Nephron progenitor cell (in vitro differentiated cells): ENCODE measurements at regions not wholly inside any gene's neighbourhood (a gene's known extent, or its start where the extent isn't known, plus 50 kb on each side); places are given as distances from the start of the nearest gene placed in this dataset.

Experiments used
- DNase-seq: peaks from one replicate; pipeline ENCODE4 v3.0.0; 2021
- H3K27ac Mint-ChIP-seq: 2 replicates; pipeline ENCODE4 v1.8.0; 2021; ENCODE audit warnings: mild to moderate bottlenecking, moderate library complexity, mixed read lengths
- H3K27me3 Mint-ChIP-seq: 2 replicates; pipeline ENCODE4 v1.8.0; 2021; ENCODE audit warnings: mild to moderate bottlenecking, low read depth, mixed read lengths; ENCODE audit not compliant: poor library complexity
- H3K36me3 Mint-ChIP-seq: 2 replicates; pipeline ENCODE4 v1.8.0; 2021; ENCODE audit warnings: low read depth, mixed read lengths
- H3K4me1 Mint-ChIP-seq: 2 replicates; pipeline ENCODE4 v1.8.0; 2021; ENCODE audit warnings: mixed read lengths
- H3K4me3 Mint-ChIP-seq: 2 replicates; pipeline ENCODE4 v1.8.0; 2021; ENCODE audit warnings: mild to moderate bottlenecking, moderate library complexity, mixed read lengths
- H3K9me3 Mint-ChIP-seq: 2 replicates; pipeline ENCODE4 v1.8.0; 2021; ENCODE audit warnings: mild to moderate bottlenecking, moderate library complexity, mixed read lengths
- CTCF ChIP-seq: fragments of 200-600 bp; sonication (generic); IDR thresholded peaks from 2 replicates; pipeline ENCODE4 v1.5.0; 2021; ENCODE audit warnings: antibody characterized with exemption

DNA sequence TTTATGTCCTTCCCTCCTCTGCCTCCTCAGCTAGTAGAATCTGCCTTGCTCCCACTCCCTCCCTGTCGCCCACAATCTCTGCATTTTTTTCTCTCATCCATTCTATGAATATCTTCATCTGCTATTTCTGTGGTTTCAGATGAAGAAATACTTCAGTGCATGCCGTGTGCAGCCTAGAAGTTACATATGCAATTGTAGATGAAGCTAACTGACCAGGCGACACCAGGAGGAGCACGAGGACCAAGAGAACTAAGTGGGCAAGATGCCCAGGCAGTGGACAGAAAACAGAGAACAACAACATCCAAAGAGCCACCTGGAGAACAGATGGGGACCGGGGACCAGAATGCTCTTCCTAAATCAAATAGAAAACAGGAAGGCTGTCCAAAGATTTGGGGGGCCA, 121.4 kb upstream of the ATP11B start:
- no peaks in the 10 kb centered on the region for H3K36me3 Mint-ChIP-seq
- no peak overlapping the region for H3K27ac Mint-ChIP-seq
- H3K4me3 Mint-ChIP-seq = no peak overlapping the region
- DNase-seq = no peak
- peaks cover 8% of the 10 kb centered on the region for H3K4me1 Mint-ChIP-seq
- peaks cover 4% of the 10 kb centered on the region for H3K9me3 Mint-ChIP-seq
- no peak for TF ChIP-seq CTCF
- H3K27me3 Mint-ChIP-seq = peaks cover 5% of the 10 kb centered on the region

DNA sequence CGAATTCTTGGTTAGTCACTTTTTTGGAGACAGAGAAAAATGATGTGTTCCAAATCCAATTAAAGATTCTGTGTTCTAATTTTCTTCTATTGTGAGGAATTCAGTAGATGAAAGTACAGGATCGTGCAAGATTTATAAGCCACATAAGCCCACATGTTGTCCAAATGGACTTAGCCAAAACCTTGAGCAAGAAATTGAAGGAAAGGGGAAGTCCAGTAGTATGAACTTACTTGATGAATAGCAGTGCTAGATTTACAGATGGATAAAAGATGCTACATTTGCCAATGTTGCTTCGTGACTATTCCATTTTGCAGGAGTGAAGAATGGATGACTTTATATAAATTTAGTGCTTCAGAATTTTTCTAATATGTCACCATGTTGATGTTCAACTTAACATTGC, 120.0 kb upstream of the ATP11B start:
- no peak for TF ChIP-seq CTCF
- Mint-ChIP-seq H3K27me3 (peaks cover 5% of the 10 kb centered on the region), H3K36me3 (no peaks in the 10 kb centered on the region)

DNA sequence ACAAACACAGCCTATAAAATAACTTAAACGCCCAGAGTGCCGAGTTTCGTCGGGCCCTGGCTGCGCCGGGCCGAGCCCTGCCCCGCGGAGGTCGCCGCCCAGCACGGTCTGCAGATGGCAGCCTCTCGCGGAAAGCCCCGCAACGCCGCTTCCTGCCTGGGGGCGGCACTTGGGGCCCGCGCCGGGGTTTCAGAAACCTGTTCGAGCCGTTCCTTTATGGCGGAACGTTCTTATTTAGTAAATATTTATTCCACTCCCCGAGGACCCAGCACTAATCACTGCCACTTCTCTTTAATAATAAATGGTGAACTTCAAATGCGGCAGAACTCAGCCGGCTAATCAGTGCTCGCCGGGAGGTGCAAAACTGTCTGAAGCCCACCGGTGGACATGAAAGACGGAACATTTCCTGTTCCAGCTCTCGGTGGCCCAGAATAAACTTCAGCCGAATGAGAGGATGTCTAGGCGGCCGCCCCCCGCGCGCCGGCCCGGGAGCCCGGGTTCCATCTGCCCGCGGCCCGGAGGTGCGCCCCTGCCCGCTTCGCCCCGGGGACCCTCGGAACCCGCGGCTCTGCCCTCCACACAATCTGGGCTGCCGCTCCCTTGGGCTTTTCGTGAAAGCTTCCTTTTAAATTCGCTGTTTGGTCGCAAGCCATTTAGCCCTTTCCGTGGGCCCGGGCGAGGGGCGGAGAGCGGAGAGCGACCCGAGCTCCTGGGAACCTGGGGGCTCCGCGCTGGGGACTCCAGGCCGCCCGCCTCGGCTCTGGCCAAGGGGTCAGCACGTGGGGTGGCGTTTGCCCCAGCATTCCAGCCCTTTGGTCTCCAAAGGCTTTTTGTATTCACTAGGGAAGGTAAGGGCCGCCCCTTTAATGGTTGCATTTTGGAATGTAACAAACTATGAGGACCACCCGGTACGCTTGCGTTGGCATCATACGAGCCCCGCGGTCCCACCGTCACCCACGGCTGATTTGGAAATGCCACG, 110.8 kb upstream of the ATP11B start:
- peaks cover 17% of the 10 kb centered on the region for H3K27me3 Mint-ChIP-seq
- no peaks in the 10 kb centered on the region for H3K36me3 Mint-ChIP-seq
- H3K4me3 Mint-ChIP-seq = peak overlapping the region; percentile 80
- TF ChIP-seq CTCF = peak; percentile 27
- H3K4me1 Mint-ChIP-seq = peaks cover 16% of the 10 kb centered on the region
- DNase-seq = peak; percentile 81
- H3K27ac Mint-ChIP-seq = peak overlapping the region; percentile 79
- H3K9me3 Mint-ChIP-seq = no peaks in the 10 kb centered on the region

More for the DNA sequence above, 120.0 kb upstream of the ATP11B start:
- Mint-ChIP-seq H3K4me3 (no peak overlapping the region), H3K4me1 (peaks cover 8% of the 10 kb centered on the region), H3K9me3 (peaks cover 4% of the 10 kb centered on the region), H3K27ac (no peak overlapping the region)
- DNase-seq = no peak

GRCh38 chr3:182683453-182683852, 109.9 kb upstream of the ATP11B start:
- peak; percentile 73 for DNase-seq
- TF ChIP-seq CTCF = peak; percentile 94
- no peaks in the 10 kb centered on the region for H3K36me3 Mint-ChIP-seq
- H3K9me3 Mint-ChIP-seq = no peaks in the 10 kb centered on the region
- peaks cover 20% of the 10 kb centered on the region for H3K27me3 Mint-ChIP-seq
- H3K4me3 Mint-ChIP-seq = peak overlapping the region; percentile 80
- no peak overlapping the region for H3K27ac Mint-ChIP-seq
- H3K4me1 Mint-ChIP-seq = peaks cover 16% of the 10 kb centered on the region

- no peak for TF ChIP-seq CTCF
- Mint-ChIP-seq H3K4me3 (peak overlapping the region; percentile 80), H3K27ac (no peak overlapping the region), H3K9me3 (no peaks in the 10 kb centered on the region), H3K4me1 (peaks cover 16% of the 10 kb centered on the region), H3K27me3 (peaks cover 20% of the 10 kb centered on the region), H3K36me3 (no peaks in the 10 kb centered on the region)
- no peak for DNase-seq
Measured at GRCh38 chr3:182683858-182684257, 109.4 kb upstream of the ATP11B start.
